NCI-H146 (cell line): ENCODE measurements at regions not wholly inside any gene's neighbourhood (a gene's known extent, or its start where the extent isn't known, plus 50 kb on each side); places are given as distances from the start of the nearest gene placed in this dataset.
"Not testable (repeated sequence)": the region's sequence is repeated elsewhere in the genome, so short reads cannot be mapped to it uniquely, and the experiment has no call there.

Experiments used
- DNase-seq: peaks from one replicate; lab custom pipeline; 2025; lab: John Stamatoyannopoulos, UW

DNA sequence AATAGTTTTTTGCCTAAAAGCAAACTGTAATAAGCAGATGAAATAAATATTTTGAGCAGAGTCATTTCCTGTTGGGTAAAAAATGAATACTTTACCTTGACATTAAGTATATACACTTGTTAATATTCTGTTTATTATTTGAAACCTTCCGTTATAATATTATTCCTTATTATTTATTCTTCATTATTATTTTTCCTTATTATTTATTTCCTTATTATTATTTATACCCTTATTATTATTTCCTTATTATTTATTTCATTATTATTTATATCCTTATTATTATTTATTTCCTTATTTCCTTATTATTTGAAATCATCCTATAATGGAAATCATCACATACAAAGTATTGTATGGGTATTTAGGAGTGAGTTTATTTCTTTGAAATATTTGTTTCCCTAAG lies 232.2 kb upstream of the RBBP8 start:
- no peak for DNase-seq

DNA sequence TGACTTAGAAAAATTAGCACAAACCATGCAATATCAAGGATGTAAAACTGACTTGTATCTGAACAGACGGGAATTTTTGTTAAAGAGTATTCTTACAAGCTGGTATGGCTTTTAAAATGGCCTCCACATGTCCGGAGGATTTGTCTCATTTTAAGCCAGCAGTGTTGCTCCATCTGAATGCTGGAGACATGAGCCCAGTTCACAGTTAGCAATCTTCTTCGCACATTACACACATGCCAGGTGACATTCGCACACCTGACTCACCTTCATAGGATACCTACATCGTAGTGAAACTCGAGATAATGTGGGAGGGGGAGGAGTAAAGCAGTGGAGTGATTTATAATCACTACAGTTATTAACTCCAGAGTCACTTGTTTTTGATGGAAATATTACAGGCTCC lies 231.8 kb upstream of the RBBP8 start:
- no peak for DNase-seq

DNA sequence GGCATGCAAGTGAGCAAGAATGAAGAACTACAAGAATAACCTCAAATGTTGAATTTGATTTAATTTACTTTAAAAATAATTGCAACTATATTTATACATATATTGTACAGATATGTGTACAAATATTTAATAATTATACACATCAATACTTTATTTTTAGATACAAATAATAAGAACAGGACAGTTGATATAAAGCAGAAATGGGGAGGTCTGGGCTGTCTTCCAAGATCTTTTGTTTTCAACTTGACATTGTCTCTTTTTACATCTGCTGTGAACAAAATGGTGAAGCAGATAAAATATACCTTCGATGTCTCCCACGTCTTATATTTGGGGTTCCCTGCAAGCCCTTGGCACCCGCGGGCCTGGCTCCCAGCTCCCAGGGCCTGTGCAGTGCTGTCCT lies 231.3 kb upstream of the RBBP8 start:
- DNase-seq, result no peak

DNA sequence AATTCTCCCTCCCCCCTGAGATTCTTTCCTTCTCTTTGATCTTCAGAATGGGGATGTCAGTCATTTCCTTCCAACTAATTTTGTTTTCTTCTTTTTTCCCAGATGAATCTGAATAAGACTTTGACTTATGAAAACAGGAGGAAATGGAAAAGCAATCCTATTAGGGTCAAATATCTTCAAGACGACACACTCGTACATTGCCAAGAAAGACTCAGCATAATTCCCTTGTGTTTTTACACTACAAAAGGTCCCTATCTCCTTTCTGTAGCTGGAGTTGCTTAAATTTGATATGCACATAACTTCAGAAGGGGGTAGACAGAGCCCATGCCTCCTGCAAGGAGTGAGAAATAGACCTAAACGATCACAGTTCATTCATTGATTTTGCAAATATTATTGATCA lies 230.3 kb upstream of the RBBP8 start:
- DNase-seq, result no peak

DNA sequence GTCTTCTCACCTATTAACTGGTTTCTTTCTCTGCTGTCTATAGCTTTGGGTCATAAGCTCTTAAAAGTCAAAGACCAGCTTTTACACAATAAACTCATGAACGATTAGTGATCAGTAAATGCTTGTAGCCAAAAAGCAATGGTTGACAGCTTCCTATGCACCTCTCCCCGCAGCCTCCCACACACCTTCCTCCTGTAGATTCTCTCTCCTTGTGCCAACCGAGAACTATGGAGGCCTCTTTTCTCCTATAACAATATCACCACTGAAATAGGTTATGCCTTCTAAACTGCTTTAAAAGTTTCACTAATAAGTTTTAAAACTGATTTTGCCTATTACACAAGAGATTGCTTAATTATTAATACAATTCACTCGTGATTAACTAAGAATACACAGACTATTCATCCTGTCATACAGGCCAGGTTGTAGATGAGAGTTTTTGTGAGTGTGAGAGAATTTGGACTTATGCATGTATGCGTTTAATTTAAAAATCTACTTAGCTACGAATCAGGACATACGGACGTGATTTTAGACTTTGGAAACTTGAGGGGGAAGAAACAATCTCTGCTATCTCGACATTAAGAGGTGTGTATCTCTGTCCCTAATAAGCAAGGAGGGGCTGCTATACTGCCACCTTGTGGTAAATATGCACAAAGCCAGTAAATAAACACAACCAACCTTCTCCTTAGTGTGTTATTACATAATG lies 229.1 kb upstream of the RBBP8 start:
- DNase-seq, result peak; percentile 48

DNA sequence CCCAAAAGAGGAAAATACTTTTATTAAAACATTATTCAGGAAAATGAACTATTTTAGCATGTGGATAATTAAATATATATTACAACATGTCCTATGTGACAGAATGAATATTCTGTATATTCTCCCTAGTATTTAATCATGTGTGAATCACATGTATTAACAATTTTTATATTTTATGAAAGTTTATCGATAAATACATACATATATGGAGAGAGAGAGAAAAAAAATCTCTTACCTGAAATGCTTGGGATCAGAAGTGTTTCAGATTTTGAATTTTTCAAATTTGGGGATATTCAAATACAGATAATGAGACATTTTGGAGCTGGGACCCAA lies 228.6 kb upstream of the RBBP8 start:
- DNase-seq, result no peak

DNA sequence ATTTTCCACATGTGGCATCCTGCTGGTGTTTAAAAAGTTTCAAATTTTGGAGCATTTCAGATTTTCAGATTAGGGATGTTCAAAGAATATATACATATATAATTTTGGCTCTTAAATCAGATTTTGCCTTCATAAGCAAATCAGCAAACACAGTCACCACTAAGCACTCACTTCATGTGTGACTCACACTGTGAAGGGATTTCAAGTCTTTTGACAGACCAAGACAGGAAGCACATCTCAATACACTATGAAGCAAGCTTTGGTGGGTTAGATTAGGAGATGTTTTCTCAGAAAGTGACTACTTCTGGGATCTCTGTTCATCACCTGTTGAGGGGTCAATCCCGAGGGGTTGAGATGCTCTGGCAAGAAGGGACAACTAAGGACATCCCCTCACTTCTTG lies 227.8 kb upstream of the RBBP8 start:
- DNase-seq, result no peak

DNA sequence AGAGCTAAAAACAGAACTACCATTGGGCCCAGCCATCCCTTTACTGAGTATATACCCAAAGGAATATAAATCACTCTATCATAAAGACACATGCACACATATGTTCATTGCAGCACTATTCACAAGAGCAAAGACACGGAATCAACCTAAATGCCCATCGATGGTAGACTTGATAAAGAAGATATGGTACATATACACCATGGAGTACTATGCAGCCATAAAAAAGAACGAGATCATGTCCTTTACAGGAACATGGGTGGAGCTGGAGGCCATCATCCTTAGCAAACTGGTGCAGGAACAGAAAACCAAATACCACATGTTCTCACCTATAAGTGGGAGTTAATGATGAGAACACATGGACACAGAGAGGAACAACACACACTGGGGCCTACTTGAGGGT lies 227.1 kb upstream of the RBBP8 start:
- DNase-seq, result not testable (repeated sequence)

DNA sequence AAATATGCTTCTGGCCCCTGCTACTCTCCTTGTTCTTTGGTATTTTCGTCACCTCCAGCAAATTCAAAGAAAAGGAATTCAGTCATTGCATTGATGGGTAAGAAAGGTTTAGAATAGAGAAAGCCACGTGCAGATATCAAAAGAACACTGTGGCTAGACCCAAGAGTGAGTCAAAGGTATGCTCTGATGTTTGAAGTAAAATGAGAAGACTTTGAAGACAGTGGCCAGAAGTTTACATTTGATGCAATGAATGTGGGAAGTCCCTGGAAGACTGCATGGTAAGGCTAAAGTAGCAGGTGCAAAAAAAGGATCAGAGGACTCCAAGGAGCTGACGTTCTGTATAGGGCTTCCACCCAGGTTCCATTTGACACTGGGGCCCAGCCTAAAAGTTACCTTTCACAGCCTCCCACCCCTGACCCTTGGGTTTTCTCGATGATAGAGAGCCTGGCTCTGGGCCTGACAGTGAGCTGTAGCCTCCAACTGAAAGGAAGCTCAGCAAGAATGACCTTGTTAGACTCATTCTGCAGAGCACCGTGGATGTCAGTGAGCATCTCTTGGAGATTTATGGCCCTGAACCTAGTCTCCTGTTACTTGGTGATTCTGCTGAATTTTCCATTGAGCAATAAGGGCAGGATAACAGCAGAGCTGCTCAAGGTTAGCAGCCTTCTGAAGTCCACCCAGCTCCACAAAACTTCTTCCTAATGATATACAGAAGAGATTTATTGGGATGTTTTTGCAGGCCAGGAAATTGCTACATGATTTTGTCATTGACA lies 223.7 kb upstream of the RBBP8 start:
- no peak for DNase-seq

DNA sequence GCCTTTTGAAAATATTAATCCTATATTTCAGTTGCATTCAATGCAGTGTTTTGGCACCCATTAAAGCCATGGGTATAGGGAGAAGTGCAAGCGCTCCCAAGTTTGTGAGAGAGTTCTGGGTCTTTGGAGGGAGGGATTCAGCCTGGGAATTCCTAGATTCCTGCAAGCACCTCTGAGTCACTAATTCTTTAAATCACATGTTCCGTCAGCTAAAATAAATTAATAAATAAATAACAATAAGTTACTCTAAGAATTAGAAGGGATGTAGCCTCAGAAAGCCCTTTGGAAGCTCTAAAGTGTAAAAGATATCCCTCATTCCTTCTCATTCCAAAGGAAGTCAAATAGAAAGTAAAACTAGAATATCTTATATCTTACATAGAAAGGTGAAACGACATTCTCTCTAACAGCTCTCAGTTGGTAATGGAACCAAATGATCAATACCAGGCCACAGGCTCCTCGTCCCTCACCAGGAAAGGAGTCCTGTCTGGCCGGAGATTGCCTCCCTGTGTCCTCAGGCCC lies 222.4 kb upstream of the RBBP8 start:
- no peak for DNase-seq

DNA sequence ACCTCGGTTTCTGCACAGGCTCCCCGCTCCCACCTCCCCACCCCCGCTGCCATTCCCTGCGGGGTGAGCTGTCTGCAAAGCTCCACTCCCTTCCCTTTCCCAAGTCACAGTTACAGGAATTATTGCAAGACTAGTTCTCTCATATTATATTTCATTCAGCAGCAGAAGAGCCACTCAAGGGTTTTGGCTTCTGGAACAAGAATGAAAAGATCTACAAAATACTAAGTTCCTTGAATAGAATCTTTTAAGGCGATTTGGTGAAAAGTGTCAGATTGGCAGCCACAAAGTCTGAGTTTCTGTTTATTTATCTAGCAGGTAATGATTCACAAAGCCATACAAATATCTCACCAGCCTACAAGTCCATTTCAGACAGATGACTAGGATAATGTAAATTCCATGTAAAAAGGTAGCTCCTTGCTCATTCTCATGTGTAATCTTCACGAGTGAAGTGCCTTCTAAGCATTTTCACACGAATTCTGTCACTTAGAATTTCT lies 221.9 kb upstream of the RBBP8 start:
- DNase-seq, result no peak

DNA sequence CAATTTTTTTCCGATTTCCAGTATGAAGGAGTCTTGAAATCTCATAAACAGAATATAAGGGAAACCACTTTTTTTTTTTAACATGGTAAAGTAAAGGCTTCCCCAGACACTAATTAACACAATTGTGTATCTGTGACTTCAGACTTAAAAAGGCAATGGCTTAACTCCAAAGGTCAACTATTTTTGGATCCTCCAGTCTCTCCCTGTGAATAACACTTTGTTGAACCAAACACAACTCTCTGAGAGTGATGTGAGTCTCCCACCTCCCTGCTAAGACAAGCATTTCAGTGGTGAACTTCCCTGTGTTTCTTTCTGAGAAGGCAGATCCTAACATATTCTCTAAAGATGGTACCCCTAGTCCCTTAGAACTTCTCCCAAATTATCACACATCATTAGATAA lies 219.6 kb upstream of the RBBP8 start:
- DNase-seq, result no peak

DNA sequence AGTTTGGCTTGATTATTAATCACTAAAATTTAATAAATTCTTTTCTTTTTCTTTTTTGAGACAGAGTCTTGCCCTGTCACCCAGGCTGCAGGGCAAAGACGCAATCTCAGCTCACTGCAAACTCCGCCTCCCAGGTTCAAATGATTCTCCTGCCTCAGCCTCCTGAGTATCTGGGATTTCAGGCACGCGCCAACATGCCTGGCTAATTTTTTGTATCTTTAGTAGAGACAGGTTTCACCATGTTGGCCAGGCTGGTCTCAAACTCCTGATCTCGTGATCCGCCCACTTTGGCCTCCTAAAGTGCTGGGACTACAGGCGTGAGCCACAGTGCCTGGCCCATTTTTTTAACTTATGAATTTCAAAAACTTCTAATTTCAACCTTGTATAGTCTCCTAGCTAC lies 215.6 kb upstream of the RBBP8 start:
- not testable (repeated sequence) for DNase-seq

DNA sequence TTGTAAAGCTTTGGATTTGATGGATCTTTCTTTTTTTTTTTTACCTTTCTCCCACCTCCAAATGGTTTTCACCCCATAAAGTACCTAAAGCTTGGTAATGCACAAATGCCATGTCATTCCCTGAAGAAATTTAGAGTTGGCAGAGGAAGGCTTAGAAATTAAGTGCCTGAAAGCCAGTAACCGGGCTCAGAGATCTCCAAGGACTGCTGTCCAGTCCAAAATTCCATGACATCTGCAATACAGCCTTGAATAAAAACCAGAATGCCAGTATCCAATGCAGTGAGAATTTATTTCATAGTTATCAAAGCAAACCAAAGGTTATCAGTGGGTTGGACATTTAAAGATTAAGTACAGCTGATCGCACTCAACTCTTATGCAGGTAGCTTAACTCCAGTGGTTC lies 209.9 kb upstream of the RBBP8 start:
- DNase-seq, result no peak

DNA sequence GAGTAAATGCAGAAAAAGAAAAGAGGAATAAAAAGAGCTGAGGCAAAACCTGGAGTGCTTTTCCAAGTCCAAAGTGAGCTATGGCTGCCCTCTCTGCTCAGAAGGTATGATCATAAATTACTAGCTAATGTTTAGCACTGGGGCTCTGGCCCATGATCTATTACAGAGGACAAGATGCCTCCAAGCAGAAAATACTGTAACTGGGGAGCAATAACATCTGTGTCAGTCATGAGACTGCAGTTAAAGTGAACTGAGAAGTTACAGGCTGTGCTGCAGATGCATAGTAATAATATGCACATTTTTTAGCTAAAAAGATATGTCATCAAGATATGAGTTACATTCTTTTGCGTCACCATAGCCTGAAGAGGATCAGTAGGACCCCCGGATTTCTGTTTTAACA lies 209.4 kb upstream of the RBBP8 start:
- DNase-seq, result no peak

DNA sequence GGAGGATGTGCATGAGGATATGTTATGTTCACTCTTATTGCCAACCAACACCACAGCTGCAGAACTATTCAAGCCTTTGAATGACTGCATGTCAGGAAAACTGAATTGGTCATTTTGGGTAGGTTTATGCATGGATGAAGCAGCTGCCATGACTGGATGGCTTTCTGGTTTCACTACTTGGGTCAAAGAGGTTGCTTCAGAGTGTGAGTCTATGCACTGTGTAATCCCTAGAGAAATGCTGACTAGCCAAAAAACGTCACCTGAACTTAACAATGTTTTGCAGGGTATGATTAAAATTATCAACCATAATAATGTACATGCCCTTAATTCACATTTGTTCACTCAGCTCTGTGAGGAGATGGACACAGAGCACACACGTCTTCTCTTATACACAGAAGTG lies 206.7 kb upstream of the RBBP8 start:
- DNase-seq, result no peak

DNA sequence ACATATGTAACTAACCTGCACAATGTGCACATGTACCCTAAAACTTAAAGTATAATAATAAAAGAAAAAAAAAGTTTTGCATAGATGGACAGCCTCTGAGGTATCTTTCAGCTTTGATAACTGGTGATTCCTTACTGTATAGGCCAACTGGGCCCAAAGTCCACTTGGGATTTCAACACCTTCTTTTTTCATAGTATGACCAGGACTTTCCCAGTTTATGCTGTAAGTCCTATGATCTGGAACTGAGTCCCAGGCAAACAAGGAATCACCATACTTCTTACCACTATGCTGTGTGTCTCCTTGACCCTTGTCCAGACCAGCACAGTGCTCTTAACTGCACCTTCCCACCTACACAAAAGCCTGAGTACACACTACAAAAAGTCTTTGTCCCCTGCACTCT lies 205.1 kb upstream of the RBBP8 start:
- DNase-seq, result no peak

DNA sequence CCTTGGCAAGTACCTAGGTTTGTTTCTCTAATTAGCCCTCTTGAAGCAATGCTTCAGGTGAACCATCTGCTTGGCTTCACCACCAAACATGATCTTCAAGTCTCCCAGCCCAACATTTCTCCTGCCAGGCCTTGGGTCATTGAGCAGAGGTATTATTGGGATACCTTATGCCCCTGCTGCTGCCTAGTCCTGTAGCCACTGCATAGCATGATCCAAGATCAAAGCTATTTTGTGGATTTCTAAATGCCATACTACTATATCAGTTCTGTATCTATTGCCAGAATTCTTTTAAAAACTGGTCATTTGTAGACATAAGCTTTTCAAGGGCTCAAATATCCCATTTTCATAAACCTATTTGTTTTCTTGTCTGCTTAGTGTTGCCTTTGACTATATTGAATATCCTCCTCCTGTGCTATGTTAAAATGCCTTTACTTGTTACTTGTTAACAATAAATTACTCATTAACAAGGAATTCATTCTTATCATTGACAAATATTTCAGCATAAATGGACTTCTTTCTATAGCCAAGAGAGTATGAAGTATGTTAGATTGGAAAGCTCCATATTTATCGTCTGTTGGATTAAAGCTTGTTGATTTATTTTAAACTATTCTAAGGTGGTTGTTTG lies 204.5 kb upstream of the RBBP8 start:
- no peak for DNase-seq

DNA sequence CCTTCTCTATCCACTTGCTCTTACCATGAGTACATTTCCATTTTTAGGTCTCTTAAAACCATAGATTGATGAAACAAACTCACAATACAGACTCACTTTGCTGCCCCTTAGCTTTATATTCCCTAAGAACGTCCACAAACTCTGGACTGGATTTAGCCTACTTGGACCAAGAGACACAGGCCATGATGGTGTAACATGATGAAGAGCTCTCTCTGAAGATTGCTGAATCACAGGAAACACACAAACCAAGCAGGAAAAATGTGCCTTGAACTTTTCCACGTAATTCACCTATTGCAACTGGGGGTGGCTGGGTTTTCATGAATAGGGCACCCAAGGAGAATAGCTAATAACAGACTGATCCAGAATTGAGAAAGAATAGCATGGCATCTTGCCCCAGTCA lies 201.7 kb upstream of the RBBP8 start:
- DNase-seq, result no peak

DNA sequence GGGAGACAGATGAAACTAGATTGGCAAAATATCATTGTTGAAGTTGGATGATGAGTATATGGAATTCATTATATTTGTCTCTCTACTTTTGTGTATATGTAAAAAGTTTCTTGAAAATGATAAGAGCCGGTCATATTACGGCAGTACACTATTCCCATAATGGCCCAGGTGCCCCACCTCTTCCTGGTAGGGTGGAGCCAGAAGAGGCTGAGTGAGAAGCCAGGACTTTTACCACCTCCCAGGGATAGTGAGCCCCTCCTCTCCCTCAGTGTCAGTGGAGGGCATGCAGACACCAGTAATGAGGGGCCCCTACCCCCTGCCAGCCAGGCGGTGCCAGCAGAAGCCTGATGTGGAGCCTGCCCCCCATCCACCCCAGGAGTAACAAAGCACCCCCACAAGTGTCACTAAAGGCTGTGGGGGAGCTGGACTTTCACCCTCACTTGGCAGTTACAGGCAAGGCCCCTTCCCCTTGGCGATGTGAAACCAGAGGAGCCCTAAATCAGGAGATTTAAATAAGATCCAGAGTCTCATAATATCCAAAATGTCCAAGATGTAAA lies 198.9 kb upstream of the RBBP8 start:
- DNase-seq, result no peak

DNA sequence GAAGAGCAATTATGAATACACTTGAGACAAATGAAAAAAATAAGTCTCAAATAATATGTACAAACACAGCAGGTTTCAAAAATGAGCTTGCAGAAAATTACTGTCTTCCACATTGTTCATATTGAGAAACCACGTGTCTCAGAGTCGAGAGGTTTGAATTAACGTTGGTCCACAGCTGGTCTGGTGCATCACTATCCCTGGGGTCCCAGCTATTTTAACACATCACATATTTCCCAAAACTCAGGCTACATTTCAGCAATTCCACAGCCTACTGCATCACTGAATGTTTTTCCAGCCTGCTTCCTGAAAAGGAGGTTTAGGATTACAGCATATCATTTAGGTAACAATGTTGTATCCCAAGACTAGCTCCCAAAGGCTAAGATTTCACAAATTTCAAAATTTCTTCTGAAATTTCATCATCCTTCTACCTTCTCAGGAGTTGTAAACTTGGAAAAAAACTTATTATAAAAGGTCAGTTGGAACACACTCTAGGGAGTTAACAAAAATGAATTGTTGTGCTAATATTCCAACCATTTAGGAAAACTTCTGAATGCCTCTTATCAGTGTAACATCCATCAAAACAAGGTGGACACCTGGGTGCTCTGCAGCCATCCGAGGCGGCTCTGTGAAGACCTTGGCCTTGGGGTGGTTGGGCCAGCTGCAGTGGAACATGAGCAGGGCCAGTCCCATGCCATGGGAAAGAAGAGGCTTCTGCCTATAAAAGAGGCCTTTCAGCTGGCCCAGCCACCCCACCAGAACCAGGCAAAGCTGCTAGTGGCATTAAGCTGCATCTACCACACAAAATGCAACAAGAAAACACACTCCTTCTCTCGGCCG lies 198.1 kb upstream of the RBBP8 start:
- DNase-seq, result no peak

DNA sequence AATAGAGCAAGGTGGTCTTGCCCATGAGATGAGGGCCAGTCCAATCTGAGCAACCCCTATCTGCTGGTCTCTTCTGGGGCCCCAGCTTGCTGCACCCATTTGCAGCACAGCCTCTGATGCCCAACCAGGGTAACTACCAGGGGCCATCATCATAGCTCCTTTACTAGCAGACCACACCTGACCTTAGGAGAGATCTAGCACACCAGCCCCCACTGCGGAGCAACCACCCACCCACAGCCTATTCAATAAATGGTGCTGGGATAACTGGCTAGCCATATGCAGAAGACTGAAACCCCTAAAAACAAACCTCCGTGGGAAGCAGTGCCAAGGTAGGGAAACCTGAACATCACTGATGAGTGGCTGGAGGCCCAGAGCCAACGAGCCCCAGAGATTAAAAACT lies 196.1 kb upstream of the RBBP8 start:
- no peak for DNase-seq
